Lower leg skin (tissue), 3 donors: ENCODE measurements at regions not wholly inside any gene's neighbourhood (a gene's known extent, or its start where the extent isn't known, plus 50 kb on each side); places are given as distances from the start of the nearest gene placed in this dataset.

Experiments used
- CTCF ChIP-seq, 3 donors: fragments of 450-650 bp; IDR thresholded peaks; one replicate each; pipeline ENCODE4 v1.5.1; 2016; ENCODE audit warnings: antibody characterized with exemption in 3 of 3, mild to moderate bottlenecking in 3 of 3, moderate library complexity in 2 of 3
- POLR2A ChIP-seq, 2 donors: fragments of 450-650 bp; IDR thresholded peaks; one replicate each; pipeline ENCODE4 v1.6.1; 2016 to 2017; ENCODE audit warnings: antibody characterized with exemption in 2 of 2, mild to moderate bottlenecking in 1 of 2, moderate library complexity in 1 of 2

- TF ChIP-seq CTCF (IDR thresholded peaks at IDR 0.05) (no peak), POLR2A (IDR thresholded peaks at IDR 0.05) (no peak)
Observed at GRCh38 chr2:144986691-144987090, 466.8 kb upstream of the ZEB2 start.
